GM19397 (cell line): ENCODE measurements at regions not wholly inside any gene's neighbourhood (a gene's known extent, or its start where the extent isn't known, plus 50 kb on each side); places are given as distances from the start of the nearest gene placed in this dataset.
A peak's percentile ranks its signal among the peaks of the same experiment; 100 is the strongest.

Experiments used
- ATAC-seq: cut with Tn5 transposase; IDR thresholded peaks from one replicate; pipeline ENCODE4 v1.9.1; 2021; ENCODE audit warnings: mild to moderate bottlenecking, moderate library complexity; ENCODE audit not compliant: unreplicated experiment

DNA sequence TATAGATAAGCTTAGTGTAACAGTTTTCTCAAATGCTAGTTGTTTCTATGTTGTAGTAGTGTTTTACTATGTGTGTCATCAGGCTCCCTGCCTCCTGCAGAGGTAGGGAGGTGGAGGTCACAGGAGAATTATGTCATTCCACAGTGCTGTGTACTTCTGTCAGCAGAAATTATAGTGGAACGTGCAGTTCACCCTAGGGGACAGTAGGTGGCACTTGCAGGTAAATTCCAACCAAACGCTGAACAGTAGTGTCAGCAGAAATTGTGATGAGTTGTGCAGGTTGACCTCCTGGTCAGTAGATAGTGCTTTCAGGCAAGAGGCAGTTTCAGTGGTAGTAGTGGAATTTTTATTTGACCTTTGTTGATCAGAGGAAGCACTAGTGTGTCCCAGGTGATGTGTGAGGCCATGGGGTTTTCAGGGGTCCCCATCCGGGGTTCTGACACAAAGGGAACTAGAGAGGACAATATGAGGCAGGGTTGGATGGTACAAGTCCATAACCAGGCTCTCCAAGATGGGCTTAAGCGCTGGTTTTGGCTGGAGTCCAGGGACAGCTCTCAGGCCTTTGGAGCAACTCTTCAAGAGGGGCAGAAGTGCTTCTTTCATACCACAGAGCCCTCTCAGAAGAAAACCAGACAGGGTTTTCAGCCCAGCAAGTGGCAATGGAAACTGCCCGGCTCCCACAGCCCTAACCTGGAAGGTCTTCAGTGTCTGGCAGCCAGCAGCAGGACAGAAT, 402.9 kb downstream of the CYLC2 start:
- peak; percentile 92 for ATAC-seq

DNA sequence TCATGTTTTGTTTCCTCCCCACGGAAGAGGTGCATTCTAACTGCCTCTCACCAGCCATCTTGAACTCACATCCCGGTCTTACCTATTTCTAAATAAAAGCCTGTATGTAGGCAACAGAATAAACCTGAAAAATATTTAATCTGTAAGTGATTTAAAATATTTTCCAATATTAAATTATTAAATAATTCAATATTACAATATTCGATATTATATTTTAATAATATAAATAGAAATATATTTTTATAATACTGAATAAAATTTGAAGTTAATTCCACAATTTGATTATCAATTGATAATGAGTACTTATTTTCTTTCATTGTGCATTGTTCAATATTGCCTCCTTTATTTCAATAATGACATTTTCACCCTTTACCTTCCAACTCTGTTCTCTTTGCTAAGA, 404.4 kb downstream of the CYLC2 start:
- no peak for ATAC-seq

DNA sequence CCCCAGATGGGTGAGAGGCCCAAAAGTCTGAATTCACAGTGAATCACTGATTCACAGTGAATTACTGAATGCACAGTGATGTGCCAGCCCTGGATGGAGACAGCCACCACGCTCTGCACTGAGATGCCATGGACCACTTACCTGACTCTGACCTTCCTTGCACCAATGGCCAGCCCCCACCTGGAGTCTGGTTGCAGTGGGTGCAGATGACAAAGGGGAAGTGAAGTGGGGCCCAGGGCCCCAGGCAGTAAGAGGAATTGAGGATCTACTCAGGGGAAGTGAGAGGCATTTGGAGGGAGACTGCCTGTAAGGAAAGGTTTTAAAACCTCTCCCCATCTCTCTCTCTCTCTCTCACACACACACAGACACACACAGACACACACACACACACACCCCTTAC, 412.1 kb downstream of the CYLC2 start:
- ATAC-seq: no peak

- ATAC-seq: no peak
Measured at GRCh38 chr9:103410059-103410458, 414.9 kb downstream of the CYLC2 start.

GRCh38 chr9:103427696-103428095, 432.6 kb downstream of the CYLC2 start:
- no peak for ATAC-seq

GRCh38 chr9:103430469-103430868, 435.3 kb downstream of the CYLC2 start:
- ATAC-seq: no peak

DNA sequence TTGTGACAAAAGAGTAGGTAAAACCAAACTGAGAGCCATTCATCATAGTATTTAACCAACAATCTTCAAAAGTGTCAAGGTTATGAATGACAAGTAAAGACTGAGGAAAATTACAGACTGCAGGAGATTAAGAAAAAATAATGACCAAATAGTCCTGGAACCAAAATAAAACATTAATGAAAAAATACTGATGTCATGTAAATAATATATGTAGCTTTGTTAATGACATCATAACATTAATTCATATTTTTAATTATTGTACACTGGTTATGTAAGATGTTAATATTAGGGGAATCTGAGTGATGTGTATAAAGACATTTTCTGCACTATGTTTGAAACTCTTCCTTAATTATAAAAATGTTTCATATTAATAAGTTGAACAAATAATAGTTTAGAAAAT, 436.7 kb downstream of the CYLC2 start:
- ATAC-seq: no peak

- ATAC-seq: no peak
Measured at GRCh38 chr9:103444176-103444575, 449.0 kb downstream of the CYLC2 start.

- no peak for ATAC-seq
Measured at GRCh38 chr9:103458826-103459225, 463.7 kb downstream of the CYLC2 start.

GRCh38 chr9:103471241-103471640, 476.1 kb downstream of the CYLC2 start:
- no peak for ATAC-seq

DNA sequence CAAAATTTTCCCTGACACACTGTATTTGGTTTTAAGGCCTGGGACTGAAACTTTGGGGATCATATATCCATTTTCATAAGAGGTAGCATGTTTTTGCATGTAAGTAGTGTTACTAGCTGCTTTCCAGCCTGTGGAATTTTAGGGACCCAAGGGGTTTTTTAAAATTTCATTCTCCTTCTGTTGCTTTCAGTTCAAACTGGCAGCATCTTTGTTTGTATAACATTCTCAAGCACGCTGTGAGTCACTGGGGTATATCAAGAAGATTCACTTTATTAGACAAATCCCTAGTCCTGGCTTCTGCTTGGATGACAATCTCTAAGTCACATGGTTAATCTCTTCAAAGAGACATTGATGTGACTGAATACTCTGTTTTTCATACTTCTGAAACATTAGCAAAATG, 479.0 kb downstream of the CYLC2 start:
- ATAC-seq: no peak

DNA sequence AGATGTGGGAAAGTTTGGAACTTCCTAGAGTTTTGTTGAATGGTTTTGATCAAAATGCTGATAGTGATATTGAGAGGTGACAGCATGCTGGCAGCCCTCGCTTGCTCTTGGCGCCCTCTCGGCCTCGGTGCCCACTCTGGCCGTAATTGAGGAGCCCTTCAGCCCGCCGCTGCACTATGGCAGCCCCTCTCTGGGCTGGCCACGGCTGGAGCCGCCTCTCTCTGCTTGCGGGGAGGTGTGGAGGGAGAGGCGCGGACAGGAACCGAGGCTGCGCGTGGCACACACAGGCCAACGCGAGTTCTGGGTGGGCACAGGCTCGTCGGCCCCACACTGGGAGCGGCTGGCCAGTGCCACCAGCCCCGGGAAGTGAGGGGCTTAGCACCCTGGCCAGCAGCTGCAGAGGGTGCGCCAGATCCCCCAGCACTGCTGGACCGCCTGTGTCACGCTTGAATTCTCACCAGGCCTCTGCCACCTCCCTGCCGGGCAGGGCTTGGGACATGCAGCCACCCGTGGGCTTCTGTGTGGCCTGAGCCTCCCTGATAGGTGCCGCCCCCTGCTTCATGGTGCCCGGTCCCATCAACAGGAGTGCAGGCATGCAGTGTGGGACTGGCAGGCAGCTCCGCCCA, 488.5 kb downstream of the CYLC2 start:
- no peak for ATAC-seq

GRCh38 chr9:103485138-103485537, 490.0 kb downstream of the CYLC2 start:
- no peak for ATAC-seq

- no peak for ATAC-seq
Measured at GRCh38 chr9:103514767-103515166, 519.6 kb downstream of the CYLC2 start.

- no peak for ATAC-seq
Measured at GRCh38 chr9:103522409-103522808, 527.3 kb downstream of the CYLC2 start.

GRCh38 chr9:103530934-103531333, 535.8 kb downstream of the CYLC2 start:
- no peak for ATAC-seq

DNA sequence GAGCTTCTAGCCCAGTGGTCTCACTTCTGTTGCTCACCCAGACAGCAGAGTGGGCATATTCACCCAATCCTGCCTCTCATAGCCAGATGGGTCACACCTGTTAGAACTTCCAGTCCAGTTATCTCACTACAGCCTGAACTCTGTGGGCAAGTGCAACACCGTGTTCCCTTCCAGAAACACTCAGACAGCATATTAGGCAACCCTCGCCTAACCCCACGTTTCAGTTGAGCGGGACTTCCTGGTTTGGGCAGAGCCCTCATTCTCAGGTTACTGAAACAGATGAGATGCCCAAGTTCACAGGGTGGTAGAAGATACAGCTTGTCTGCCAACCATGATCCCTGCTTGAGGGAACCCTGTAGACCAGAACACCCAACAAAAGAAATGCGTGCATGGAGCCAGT, 538.2 kb downstream of the CYLC2 start:
- ATAC-seq: no peak

DNA sequence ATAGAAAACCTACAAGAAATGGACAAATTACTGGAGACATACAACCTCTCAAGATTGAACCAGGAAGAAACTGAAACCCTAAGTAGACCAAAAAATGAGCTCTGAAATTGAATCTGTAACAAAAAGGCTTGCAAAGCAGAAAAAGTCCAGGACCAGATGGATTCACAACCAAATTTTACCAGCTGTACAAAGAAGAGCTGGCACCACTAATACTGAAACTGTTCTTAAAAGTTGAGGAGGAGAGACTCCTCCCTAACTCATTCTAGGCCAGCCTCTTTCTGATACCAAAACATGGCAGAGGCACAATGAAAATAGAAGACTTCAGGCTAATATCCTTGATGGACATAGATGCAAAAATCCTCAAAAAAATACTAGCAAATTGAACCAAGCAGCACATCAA, 542.3 kb downstream of the CYLC2 start:
- ATAC-seq: no peak

DNA sequence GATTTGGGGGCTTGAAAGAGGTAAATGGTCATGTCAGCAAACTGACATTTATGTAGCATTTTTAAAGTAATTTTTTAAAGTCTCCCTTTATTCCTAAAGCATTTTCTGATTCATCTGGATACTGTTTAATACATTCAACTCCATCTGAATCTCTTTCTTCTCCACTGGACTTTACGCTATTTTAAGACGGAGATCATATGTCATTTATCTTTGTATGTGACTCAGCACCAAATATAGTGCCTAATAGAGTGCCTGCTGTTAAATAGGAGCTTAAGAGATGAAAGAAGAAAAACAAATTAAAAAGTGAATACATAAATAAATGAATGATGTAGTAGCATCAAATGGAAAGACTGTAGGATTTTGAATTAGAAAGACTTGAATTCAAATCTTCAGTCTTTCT, 548.8 kb upstream of the SMC2 start:
- no peak for ATAC-seq

- ATAC-seq: no peak
Measured at GRCh38 chr9:103552712-103553111, 541.4 kb upstream of the SMC2 start.

DNA sequence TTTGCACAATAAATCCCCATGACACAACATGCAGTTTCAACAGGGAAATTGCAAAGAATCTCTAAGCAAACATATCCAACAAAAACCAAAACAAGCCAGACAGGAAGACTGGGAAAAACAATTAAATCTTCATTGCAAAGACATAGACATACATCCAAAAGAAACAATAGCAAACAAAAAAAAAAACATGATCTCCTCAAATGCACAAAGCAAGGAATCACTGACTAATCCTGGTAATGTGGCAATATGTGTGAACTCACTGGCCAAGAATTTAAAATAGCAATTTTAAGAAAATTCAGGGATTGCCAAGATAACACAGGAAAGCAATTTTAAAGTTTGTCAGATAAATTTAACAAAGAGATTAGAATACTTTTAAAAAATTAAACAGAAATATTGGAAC, 520.1 kb upstream of the SMC2 start:
- ATAC-seq: no peak

GRCh38 chr9:103586721-103587120, 507.4 kb upstream of the SMC2 start:
- ATAC-seq: no peak

- no peak for ATAC-seq
Measured at GRCh38 chr9:103601287-103601686, 492.8 kb upstream of the SMC2 start.
